Aorta (tissue), 5 donors: ENCODE measurements at regions not wholly inside any gene's neighbourhood (a gene's known extent, or its start where the extent isn't known, plus 50 kb on each side); places are given as distances from the start of the nearest gene placed in this dataset.
"Not testable (repeated sequence)": the region's sequence is repeated elsewhere in the genome, so short reads cannot be mapped to it uniquely, and the experiment has no call there.

Experiments used
- ATAC-seq: fragments of 200-7000 bp; cut with Tn5 transposase; one replicate; pipeline ENCODE4 v1.9.1; 2022; ENCODE audit warnings: moderate library complexity; ENCODE audit not compliant: low FRiP score
- DNase-seq, 2 donors: peaks; one replicate each; pipeline ENCODE4 v3.0.0-alpha.2; 2020
- H3K27ac ChIP-seq, 2 donors: one replicate each; pipeline ENCODE4 v1.5.1; 2013; ENCODE audit warnings: low read length in 2 of 2, mild to moderate bottlenecking in 2 of 2, moderate library complexity in 2 of 2, control low read depth in 1 of 2, inconsistent platforms in 1 of 2, low read depth in 1 of 2
- H3K27me3 ChIP-seq, 2 donors: one replicate each; pipeline ENCODE4 v1.6.1; 2013; ENCODE audit warnings: control low read depth in 1 of 2, low read length in 1 of 2, mild to moderate bottlenecking in 1 of 2, moderate library complexity in 1 of 2; ENCODE audit not compliant: insufficient read depth in 2 of 2, control insufficient read depth in 1 of 2
- H3K36me3 ChIP-seq, 2 donors: one replicate each; pipeline ENCODE4 v1.6.1; 2013; ENCODE audit warnings: control low read depth in 1 of 2, low read length in 1 of 2, mild to moderate bottlenecking in 1 of 2; ENCODE audit not compliant: insufficient read depth in 2 of 2, control insufficient read depth in 1 of 2
- H3K4me1 ChIP-seq, 2 donors: one replicate each; pipeline ENCODE4 v1.6.1; 2013; ENCODE audit warnings: low read length in 2 of 2, control low read depth in 1 of 2, mild to moderate bottlenecking in 1 of 2, moderate library complexity in 1 of 2; ENCODE audit not compliant: insufficient read depth in 2 of 2, control insufficient read depth in 1 of 2
- H3K4me3 ChIP-seq, 2 donors: one replicate each; pipeline ENCODE4 v1.5.1; 2013; ENCODE audit warnings: low read length in 2 of 2, control low read depth in 1 of 2, mild to moderate bottlenecking in 1 of 2
- H3K9me3 ChIP-seq: one replicate; pipeline ENCODE4 v1.6.1; 2013; ENCODE audit warnings: mild to moderate bottlenecking, low read length; ENCODE audit not compliant: control insufficient read depth
- WGBS, 2 donors: extraction: QIAGEN DNeasy Blood & Tissue Kit; methylation state at CpG; one replicate each; pipeline ENCODE4 v1.1.7; 2013; 5-methylcytosine and 5-hydroxymethylcytosine counted together
- intact Hi-C, 2 donors: fragments of 100-400 bp; cut with DNase I; formaldehyde crosslinking; loops; one replicate each; pipeline versions ENCODE4 v1.14.2 to v1.15.0; 2022
- donor health status: healthy with polysubstance abuse.
- donor health status: Bipolar disorder and iron deficiency.
- donor health status: DM: no; HTN: no; CAD: no.
- donor health status: DM: no; HTN: no; CAD: no.
- donor health status: DM: yes; HTN: yes; CAD: no.

DNA sequence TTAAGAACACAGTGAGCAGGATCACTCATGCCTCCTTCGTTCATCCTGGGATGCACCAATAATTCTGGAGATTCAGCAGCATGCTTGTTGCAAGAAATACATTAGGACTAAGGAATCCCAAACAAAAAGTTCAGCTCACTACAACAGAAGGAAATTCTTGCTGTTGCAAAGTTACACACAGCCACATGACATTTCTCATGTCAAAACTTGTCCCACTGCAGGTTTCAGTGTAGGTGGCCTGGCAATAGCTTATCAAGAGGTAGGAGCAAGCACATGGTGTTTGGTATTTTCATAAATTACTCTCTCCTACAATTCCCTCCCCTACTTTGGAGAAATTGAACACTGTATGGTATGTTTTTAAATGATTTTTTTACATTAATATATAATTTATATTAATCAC is 399.6 kb upstream of the EPHA3 start:
- ATAC-seq (no peak), DNase-seq (no peak)
- no peak overlapping the region for H3K4me3 ChIP-seq
- H3K4me1 ChIP-seq: no peaks in the 10 kb centered on the region
- no peak overlapping the region for H3K27ac ChIP-seq
- no peaks in the 10 kb centered on the region for H3K27me3 ChIP-seq
- 20 to 36% methylated on average over 1 of the region's 1 CpG for WGBS, 2 donors
- intact Hi-C loops: no loop called here
- no peaks in the 10 kb centered on the region for H3K9me3 ChIP-seq
- no peaks in the 10 kb centered on the region for H3K36me3 ChIP-seq

DNA sequence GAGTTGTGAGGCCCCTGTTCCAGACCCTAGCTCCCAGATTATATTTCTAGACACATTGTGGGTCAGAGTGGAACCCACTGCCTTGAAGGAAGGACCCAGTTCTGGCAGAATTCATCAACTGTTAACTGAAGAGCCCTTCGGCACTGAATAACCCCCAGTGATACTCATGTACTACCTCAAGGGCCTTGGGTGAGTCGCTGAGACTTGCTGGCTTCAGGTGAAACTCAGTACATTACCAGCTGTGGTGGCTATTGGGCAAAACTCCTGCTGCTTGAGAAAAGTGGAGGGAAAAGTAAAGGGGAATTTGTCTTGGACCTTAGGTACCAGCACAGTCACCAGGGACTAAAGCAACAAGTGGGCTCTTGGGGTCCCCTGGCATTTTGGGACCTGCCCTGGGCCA is 394.9 kb upstream of the EPHA3 start:
- ATAC-seq (no peak), DNase-seq (no peak)
- no peaks in the 10 kb centered on the region for H3K36me3 ChIP-seq
- no peak overlapping the region for H3K27ac ChIP-seq
- H3K4me1 ChIP-seq: no peaks in the 10 kb centered on the region
- no peaks in the 10 kb centered on the region for H3K27me3 ChIP-seq
- WGBS, 2 donors: 91 to 94% methylated on average over 2 of the region's 2 CpGs
- no peak overlapping the region for H3K4me3 ChIP-seq
- intact Hi-C loops: no loop called here
- peaks cover 2% of the 10 kb centered on the region for H3K9me3 ChIP-seq

DNA sequence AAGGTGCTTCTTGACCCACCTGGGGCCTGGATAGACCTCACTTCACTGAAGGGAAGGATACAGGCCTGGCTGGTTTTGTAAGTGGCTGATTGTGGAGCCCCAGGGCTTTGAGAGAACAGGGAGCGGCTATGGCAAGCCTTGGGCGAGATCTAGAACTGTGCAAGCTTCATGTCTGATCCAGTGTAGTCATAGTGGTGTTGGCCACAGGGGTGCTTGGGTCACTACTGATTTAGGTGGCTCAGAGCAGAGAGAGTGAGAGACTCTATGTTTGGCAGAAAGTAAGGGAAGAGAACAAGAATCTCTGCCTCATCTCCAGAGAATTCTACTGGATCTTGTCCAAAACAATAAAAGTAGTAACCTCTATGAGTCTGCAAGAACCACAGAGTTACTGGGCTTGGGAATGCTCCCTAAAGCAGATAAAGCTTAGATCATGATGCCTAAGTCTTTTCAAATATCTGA is 394.2 kb upstream of the EPHA3 start:
- intact Hi-C loops: no loop called here
- DNase-seq: no peak

DNA sequence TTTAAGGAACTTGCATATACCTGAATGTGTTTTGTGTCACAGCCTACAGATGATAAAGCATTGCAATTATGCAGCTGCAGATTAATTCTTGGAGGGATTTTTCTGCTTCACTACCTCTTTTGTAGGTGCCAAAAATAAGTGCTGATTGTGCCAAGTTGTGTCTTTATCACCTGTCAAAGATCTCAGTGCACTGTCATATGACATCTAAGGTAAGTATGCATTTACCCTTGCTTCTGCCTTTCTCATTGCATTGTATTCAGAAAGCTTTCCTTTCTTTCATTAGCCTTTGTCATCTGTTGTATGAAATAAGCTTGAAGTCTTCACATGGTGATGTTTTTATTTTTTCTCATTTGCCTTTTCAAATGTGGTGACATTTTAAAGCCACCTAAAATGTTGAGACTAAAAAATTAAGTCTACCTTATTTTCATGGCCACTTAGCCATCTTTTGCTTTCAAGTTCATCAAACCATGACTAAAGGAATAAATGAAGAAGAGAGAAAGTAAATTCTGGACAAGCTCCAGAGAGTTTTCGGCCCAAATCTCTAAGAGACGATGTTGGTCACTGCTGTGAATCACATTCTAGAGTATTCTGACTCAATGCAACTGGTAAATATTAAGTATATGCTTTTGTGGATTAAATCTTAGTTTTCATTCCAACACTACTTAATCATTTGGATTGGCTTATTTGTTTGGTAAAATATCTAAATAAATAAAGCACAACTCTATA is 381.8 kb upstream of the EPHA3 start:
- intact Hi-C loops: no loop called here
- Histone ChIP-seq H3K27ac (no peak overlapping the region), H3K36me3 (no peaks in the 10 kb centered on the region), H3K4me3 (no peak overlapping the region), H3K4me1 (no peaks in the 10 kb centered on the region), H3K27me3 (no peaks in the 10 kb centered on the region), H3K9me3 (no peaks in the 10 kb centered on the region)
- DNase-seq (no peak), ATAC-seq (no peak)
- 75 to 76% methylated on average over 2 of the region's 2 CpGs for whole genome bisulfite sequencing, 2 donors

More for the DNA sequence above, 394.2 kb upstream of the EPHA3 start:
- Histone ChIP-seq H3K27me3 (no peaks in the 10 kb centered on the region), H3K27ac (no peak overlapping the region), H3K4me3 (no peak overlapping the region), H3K9me3 (peaks cover 2% of the 10 kb centered on the region), H3K36me3 (no peaks in the 10 kb centered on the region), H3K4me1 (no peaks in the 10 kb centered on the region)
- WGBS, 2 donors: 90 to 92% methylated on average over 2 of the region's 2 CpGs
- no peak for ATAC-seq

DNA sequence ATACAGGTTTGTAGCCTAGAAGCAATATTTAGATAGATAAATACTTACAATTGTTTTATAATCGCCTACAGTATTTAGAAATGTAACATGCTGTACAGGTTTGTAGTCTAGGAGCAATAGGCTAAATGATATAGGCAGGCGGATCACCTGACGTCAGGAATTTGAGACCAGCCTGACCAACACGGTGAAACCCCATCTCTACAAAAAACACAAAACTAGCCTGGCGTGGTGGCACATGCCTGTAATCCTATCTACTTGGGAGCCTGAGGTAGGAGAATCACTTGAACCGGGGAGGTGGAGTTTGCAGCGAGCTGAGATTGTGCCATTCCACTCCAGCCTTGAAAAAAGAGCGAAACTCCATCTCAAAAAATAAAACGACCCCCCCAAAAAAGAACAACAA is 375.2 kb upstream of the EPHA3 start:
- DNase-seq (no peak), ATAC-seq (no peak)
- Histone ChIP-seq H3K4me1 (no peaks in the 10 kb centered on the region), H3K36me3 (no peaks in the 10 kb centered on the region), H3K27ac (no peak overlapping the region), H3K4me3 (no peak overlapping the region), H3K9me3 (no peaks in the 10 kb centered on the region), H3K27me3 (no peaks in the 10 kb centered on the region)
- intact Hi-C loops: no loop called here
- WGBS, 2 donors: 76 to 81% methylated on average over 9 of the region's 9 CpGs

DNA sequence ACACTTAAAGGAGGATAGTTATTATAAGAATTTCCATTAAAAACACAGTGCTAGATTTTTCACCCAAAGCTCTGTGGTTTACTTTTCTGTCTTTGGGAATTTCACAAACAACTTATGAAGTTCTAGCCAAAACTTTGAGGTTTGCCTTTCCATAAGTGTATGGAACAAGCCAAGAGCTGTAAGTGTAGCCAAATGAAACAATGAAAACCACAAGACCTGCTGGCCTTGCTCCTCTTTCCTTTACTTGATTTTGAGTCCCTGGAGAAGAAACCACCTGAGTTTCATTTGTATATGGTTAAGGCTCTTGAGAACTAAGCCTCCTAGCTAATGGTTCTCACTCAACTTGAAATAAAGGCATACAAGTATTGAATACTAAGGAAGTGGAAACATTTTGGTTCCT is 365.3 kb upstream of the EPHA3 start:
- no peaks in the 10 kb centered on the region for H3K9me3 ChIP-seq

DNA sequence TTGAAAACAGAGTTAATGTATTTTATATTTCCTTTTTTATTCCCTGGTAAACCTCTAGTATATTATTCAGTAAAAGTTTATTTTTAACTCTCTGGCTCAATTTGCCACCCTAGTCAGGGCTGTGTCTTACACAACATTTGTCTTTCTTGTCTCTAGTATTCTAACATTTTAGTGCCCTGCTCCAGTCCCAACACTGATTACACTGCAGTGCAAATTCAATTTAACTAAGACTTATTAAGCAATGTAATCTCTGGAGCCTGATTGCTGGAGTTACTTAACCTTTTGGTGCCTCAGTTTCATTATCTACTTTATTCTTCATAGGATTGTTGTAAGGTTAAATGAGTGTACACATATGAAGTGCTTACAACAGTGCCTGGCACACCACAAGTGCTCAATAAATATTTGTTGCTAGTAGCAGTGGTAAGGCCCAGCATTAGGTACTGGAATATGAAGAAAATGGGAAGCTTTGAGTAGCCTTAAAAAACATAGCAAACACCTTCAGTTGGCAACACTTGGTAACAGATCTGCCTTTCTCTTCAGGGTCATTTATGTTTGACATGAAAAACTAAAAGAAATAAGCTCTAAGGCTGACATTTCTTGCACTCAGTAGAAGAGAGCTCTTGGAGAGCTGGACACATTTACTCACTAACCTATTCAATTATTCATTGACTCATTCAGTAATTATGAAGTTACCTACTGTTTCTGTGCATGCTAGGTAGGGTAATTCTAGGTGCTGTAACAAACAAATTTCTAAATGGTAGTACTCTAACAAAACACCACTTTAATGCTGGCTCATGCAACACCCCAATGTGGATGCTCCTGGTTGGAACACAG is 364.5 kb upstream of the EPHA3 start:
- intact Hi-C loops: no loop called here
- Histone ChIP-seq H3K4me1 (no peaks in the 10 kb centered on the region), H3K36me3 (no peaks in the 10 kb centered on the region), H3K27ac (no peak overlapping the region), H3K27me3 (no peaks in the 10 kb centered on the region), H3K9me3 (no peaks in the 10 kb centered on the region), H3K4me3 (no peak overlapping the region)
- DNase-seq (no peak), ATAC-seq (no peak)

More for the DNA sequence above, 365.3 kb upstream of the EPHA3 start:
- H3K27me3 ChIP-seq: no peaks in the 10 kb centered on the region
- intact Hi-C loops: no loop called here
- H3K4me1 ChIP-seq: no peaks in the 10 kb centered on the region
- no peaks in the 10 kb centered on the region for H3K36me3 ChIP-seq
- DNase-seq (no peak), ATAC-seq (no peak)
- no peak overlapping the region for H3K27ac ChIP-seq
- H3K4me3 ChIP-seq: no peak overlapping the region

DNA sequence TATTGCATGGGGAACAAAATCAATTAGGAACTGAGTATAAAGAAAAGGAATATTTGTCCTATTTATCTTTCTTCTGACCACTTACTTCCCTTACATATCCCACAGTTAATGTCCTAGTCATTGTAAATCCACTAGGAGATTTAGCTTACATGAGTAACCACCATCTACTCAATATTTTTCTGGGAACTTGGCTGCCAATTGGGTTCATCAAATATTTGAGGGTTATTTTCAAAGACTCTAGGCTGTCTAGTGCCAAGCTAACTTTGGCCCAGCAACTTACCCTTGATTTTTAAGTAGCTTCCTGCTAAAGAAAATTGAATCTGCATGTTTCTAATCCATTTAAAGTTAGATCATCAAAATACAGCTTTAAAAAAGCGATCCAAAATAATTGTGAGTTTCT is 362.5 kb upstream of the EPHA3 start:
- Histone ChIP-seq H3K4me3 (no peak overlapping the region), H3K27ac (no peak overlapping the region), H3K36me3 (no peaks in the 10 kb centered on the region), H3K4me1 (no peaks in the 10 kb centered on the region), H3K27me3 (no peaks in the 10 kb centered on the region), H3K9me3 (no peaks in the 10 kb centered on the region)
- ATAC-seq: no peak
- intact Hi-C loops: no loop called here
- no peak for DNase-seq
- 90 to 92% methylated on average over 1 of the region's 1 CpG for WGBS, 2 donors

DNA sequence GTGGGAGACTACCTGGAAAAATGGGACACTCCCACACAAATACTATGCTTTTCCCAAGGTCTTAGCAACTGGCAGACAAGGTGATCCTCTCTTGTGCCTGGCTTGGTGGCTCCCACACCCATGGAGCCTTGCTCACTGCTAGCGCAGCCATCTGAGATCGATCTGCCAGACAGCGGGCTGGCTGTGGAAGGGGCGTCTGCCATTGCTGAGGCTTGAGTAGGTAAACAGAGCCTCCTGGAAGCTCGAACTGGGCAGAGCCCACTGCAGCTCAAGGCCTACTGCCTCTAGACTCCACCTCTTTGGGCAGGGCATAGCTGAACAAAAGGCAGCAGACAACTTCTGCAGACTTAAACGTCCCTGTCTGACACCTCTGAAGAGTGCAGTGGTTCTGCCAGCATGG is 360.3 kb upstream of the EPHA3 start:
- intact Hi-C loops, H3K36me3 ChIP-seq, ATAC-seq, H3K27me3 ChIP-seq, H3K4me3 ChIP-seq, H3K4me1 ChIP-seq, H3K27ac ChIP-seq, H3K9me3 ChIP-seq: not testable (repeated sequence)
- peak in 1 of 2 donors; percentile 35 for DNase-seq
- 79 to 81% methylated on average over 6 of the region's 6 CpGs for WGBS, 2 donors
